Upper lobe of right lung (tissue), 1 donor: ENCODE measurements at regions not wholly inside any gene's neighbourhood (a gene's known extent, or its start where the extent isn't known, plus 50 kb on each side); places are given as distances from the start of the nearest gene placed in this dataset.

Experiments used
- ATAC-seq: fragments of 200-7000 bp; cut with Tn5 transposase; one replicate; pipeline ENCODE4 v1.9.1; 2020; ENCODE audit warnings: mild to moderate bottlenecking, moderate library complexity
- DNase-seq: peaks from one replicate; pipeline ENCODE4 v3.0.0-alpha.2; 2020
- H3K27ac ChIP-seq: fragments of 200-600 bp; one replicate; pipeline ENCODE4 v1.8.0; 2022
- H3K27me3 ChIP-seq: fragments of 200-600 bp; one replicate; pipeline ENCODE4 v1.8.0; 2022; ENCODE audit warnings: mild to moderate bottlenecking
- H3K36me3 ChIP-seq: fragments of 200-600 bp; one replicate; pipeline ENCODE4 v1.8.0; 2022
- H3K4me1 ChIP-seq: fragments of 200-600 bp; one replicate; pipeline ENCODE4 v1.8.0; 2022
- H3K4me3 ChIP-seq: fragments of 200-600 bp; one replicate; pipeline ENCODE4 v1.8.0; 2022; ENCODE audit warnings: mild to moderate bottlenecking
- H3K9me3 ChIP-seq: fragments of 200-600 bp; one replicate; pipeline ENCODE4 v1.8.0; 2022
- CTCF ChIP-seq: fragments of 200-600 bp; IDR thresholded peaks from one replicate; pipeline ENCODE4 v1.8.0; 2022; ENCODE audit warnings: antibody characterized with exemption
- intact Hi-C: fragments of 100-400 bp; cut with DNase I; formaldehyde crosslinking; loops from one replicate; pipeline ENCODE4 v1.11.0; 2022
- donor health status: DM: no; HTN: yes; CAD: no; lungs with severe emphysema.

DNA sequence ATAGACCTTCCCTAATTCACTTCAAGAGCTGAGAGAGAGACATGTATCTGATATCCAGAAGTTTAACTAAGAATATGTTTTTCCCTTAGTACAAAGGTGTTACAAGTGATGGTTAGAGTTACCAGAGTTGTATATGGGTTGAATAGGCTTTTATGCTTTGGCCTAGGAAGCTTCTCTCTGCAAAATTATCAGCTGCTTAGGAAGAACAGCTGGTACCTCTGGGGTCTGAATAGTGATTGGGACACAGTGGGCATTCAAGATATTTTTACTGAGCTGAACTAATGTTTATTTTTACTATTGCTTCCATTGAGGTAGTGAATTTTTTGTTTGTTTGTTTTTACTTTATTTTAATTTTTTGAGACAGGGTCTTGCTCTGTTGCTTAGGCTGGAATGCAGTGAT lies 67.6 kb upstream of the BASP1 start:
- Histone ChIP-seq H3K27ac (no peak overlapping the region), H3K27me3 (no peaks in the 10 kb centered on the region), H3K36me3 (no peaks in the 10 kb centered on the region), H3K4me1 (no peaks in the 10 kb centered on the region), H3K4me3 (no peak overlapping the region), H3K9me3 (no peaks in the 10 kb centered on the region)
- DNase-seq (no peak), ATAC-seq (no peak)
- intact Hi-C loops, result no loop called here
- TF ChIP-seq CTCF, result no peak

- intact Hi-C loops, result no loop called here
- ATAC-seq (no peak), DNase-seq (no peak)
- Histone ChIP-seq H3K27me3 (no peaks in the 10 kb centered on the region), H3K27ac (no peak overlapping the region), H3K4me1 (no peaks in the 10 kb centered on the region), H3K36me3 (no peaks in the 10 kb centered on the region), H3K4me3 (no peak overlapping the region), H3K9me3 (no peaks in the 10 kb centered on the region)
- no peak for TF ChIP-seq CTCF
These were observed 66.9 kb upstream of the BASP1 start for GRCh38 chr5:17150531-17150930.

- ATAC-seq, result no peak
- no peak for DNase-seq
- Histone ChIP-seq H3K9me3 (no peaks in the 10 kb centered on the region), H3K4me3 (no peak overlapping the region), H3K4me1 (no peaks in the 10 kb centered on the region), H3K27ac (no peak overlapping the region), H3K36me3 (no peaks in the 10 kb centered on the region), H3K27me3 (no peaks in the 10 kb centered on the region)
- no peak for TF ChIP-seq CTCF
- intact Hi-C loops, result no loop called here
These were observed 65.7 kb upstream of the BASP1 start for GRCh38 chr5:17151686-17152085.

GRCh38 chr5:17154211-17154996 lies 63.0 kb upstream of the BASP1 start:
- Histone ChIP-seq H3K4me3 (no peak overlapping the region), H3K36me3 (no peaks in the 10 kb centered on the region), H3K27ac (no peak overlapping the region), H3K4me1 (no peaks in the 10 kb centered on the region), H3K9me3 (no peaks in the 10 kb centered on the region), H3K27me3 (no peaks in the 10 kb centered on the region)
- TF ChIP-seq CTCF, result no peak
- intact Hi-C loops, result no loop called here
- no peak for ATAC-seq
- no peak for DNase-seq

DNA sequence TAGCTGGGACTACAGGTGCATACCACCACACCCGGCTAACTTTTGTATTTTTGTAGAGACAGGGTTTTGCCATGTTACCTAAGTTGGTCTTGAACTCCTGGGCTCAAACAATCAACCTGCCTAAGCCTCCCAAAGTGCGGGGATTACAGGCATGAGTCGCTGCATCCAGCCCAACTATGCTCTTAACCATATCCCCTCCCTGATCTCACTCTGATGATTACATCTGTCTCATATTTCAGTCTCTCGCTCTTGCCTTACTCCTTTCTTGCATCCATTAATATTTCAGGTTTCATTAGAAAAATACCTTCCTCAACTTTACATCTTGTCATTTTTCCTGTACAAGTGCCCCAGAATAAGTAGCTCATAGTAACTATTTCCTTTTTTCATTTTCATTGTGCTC lies 61.0 kb upstream of the BASP1 start:
- TF ChIP-seq CTCF, result no peak
- Histone ChIP-seq H3K27me3 (no peaks in the 10 kb centered on the region), H3K27ac (no peak overlapping the region), H3K4me3 (no peak overlapping the region), H3K9me3 (no peaks in the 10 kb centered on the region), H3K4me1 (no peaks in the 10 kb centered on the region), H3K36me3 (no peaks in the 10 kb centered on the region)
- ATAC-seq (no peak), DNase-seq (no peak)
- intact Hi-C loops, result no loop called here

GRCh38 chr5:17157294-17157693 lies 60.1 kb upstream of the BASP1 start:
- no peak for ATAC-seq
- TF ChIP-seq CTCF, result no peak
- intact Hi-C loops, result no loop called here
- Histone ChIP-seq H3K36me3 (no peaks in the 10 kb centered on the region), H3K4me3 (no peak overlapping the region), H3K27me3 (no peaks in the 10 kb centered on the region), H3K27ac (no peak overlapping the region), H3K9me3 (no peaks in the 10 kb centered on the region), H3K4me1 (no peaks in the 10 kb centered on the region)
- no peak for DNase-seq
